Naive thymus-derived CD8-positive, alpha-beta T cell (primary cell): ENCODE measurements at regions not wholly inside any gene's neighbourhood (a gene's known extent, or its start where the extent isn't known, plus 50 kb on each side); places are given as distances from the start of the nearest gene placed in this dataset.
"Not testable (repeated sequence)": the region's sequence is repeated elsewhere in the genome, so short reads cannot be mapped to it uniquely, and the experiment has no call there.

ENCODE experiments used
- ATAC-seq, 2 donors: fragments of 150-1000 bp; cut with Tn5 transposase in 1 of 2; sonication (Bioruptor Pico), chemical (Tn5 transposase) in 1 of 2; 1 replicate in 1 of 2; 2 replicates in 1 of 2; pipeline ENCODE4 v1.10.0; 2021; ENCODE audit warnings: mild to moderate bottlenecking in 2 of 2, moderate library complexity in 2 of 2
- POLR2A ChIA-PET: fragments of 350-600 bp; sonication (Branson Sonifier 250); formaldehyde crosslinking; loops from one replicate; lab custom pipeline; 2021; ENCODE audit warnings: antibody characterized with exemption; lab: Charles Lee
- DNase-seq, 10 donors: peaks; one replicate each; pipeline versions ENCODE4 v3.0.0 to v3.0.0-alpha.2; 2020 to 2022
- H3K27ac Mint-ChIP-seq, 10 donors: one replicate each; pipeline ENCODE4 v1.8.0; 2020 to 2022; ENCODE audit warnings: mild to moderate bottlenecking in 10 of 10, mixed read lengths in 10 of 10, moderate library complexity in 4 of 10, inconsistent platforms in 1 of 10
- H3K27me3 Mint-ChIP-seq, 5 donors: one replicate each; pipeline ENCODE4 v1.8.0; 2021 to 2022; ENCODE audit warnings: mixed read lengths in 5 of 5
- H3K36me3 Mint-ChIP-seq, 3 donors: one replicate each; pipeline ENCODE4 v1.8.0; 2020 to 2022; ENCODE audit warnings: mixed read lengths in 3 of 3, mild to moderate bottlenecking in 2 of 3, inconsistent platforms in 1 of 3
- H3K4me1 Mint-ChIP-seq, 4 donors: one replicate each; pipeline ENCODE4 v1.8.0; 2021 to 2022; ENCODE audit warnings: mixed read lengths in 4 of 4
- H3K4me3 Mint-ChIP-seq, 10 donors: one replicate each; pipeline ENCODE4 v1.8.0; 2020 to 2022; ENCODE audit warnings: mild to moderate bottlenecking in 10 of 10, mixed read lengths in 10 of 10, moderate library complexity in 6 of 10, inconsistent platforms in 1 of 10
- H3K9me3 Mint-ChIP-seq, 9 donors: one replicate each; pipeline ENCODE4 v1.8.0; 2020 to 2022; ENCODE audit warnings: mixed read lengths in 9 of 9, mild to moderate bottlenecking in 3 of 9, inconsistent platforms in 1 of 9, moderate library complexity in 1 of 9

GRCh38 chrX:126641076-126641475 is 88.5 kb upstream of the DCAF12L1 start:
- H3K4me3 Mint-ChIP-seq, H3K27ac Mint-ChIP-seq, H3K27me3 Mint-ChIP-seq, POLR2A ChIA-PET, H3K4me1 Mint-ChIP-seq, DNase-seq, ATAC-seq, H3K36me3 Mint-ChIP-seq: not testable (repeated sequence)
- peaks cover 0 to 11% (median 0%) of the 10 kb centered on the region in 9 donors for H3K9me3 Mint-ChIP-seq

DNA sequence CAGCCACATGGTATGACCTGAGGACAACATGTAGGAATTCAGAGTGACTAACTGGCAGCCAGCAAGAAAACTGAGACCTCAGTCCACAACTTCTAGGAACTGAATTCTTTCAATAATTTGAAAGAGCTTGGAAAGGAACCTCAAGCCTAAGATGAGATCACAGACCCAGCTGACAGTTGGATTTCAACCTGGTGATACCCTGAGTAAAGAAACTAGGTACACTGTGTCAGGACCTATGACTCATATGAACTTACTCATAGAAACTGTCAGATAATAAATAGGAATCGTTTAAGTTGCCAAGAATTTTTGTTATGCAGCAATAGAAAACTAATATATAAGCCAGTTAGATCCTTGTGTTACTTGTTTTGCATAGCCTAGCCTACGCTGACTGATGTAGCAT is 102.4 kb upstream of the DCAF12L1 start:
- H3K27me3 Mint-ChIP-seq = no peaks in the 10 kb centered on the region
- no peaks in the 10 kb centered on the region for H3K4me1 Mint-ChIP-seq
- ATAC-seq (no peak), DNase-seq (no peak)
- no peak overlapping the region for H3K4me3 Mint-ChIP-seq
- no peaks in the 10 kb centered on the region for H3K36me3 Mint-ChIP-seq
- H3K9me3 Mint-ChIP-seq = peaks cover 0 to 3% (median 0%) of the 10 kb centered on the region in 9 donors
- POLR2A ChIA-PET = no interaction called here
- H3K27ac Mint-ChIP-seq = no peak overlapping the region

DNA sequence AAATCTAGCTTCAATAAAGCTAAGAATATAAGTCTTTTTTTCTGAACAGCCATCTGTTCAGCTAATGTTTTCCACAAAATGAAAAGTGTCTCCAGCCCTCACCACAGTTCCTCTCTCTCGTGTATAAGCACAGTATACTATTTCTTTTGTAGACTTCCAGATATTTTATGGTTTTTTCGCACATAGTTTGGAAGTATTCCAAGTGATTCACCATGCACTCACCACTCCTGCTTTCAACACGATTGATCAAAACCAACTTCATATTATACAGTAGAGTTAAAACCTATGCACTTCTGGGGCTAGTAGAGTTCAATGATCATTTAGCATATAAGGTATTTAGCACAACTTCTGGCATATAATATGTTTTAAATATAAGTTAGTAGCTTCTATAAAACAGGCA is 105.8 kb upstream of the DCAF12L1 start:
- Mint-ChIP-seq H3K27me3 (no peaks in the 10 kb centered on the region), H3K4me1 (no peaks in the 10 kb centered on the region), H3K4me3 (no peak overlapping the region), H3K36me3 (no peaks in the 10 kb centered on the region), H3K9me3 (peaks cover 0 to 3% (median 0%) of the 10 kb centered on the region in 9 donors), H3K27ac (no peak overlapping the region)
- POLR2A ChIA-PET = no interaction called here
- DNase-seq = no peak
- ATAC-seq = no peak

GRCh38 chrX:126670258-126670657 is 117.6 kb upstream of the DCAF12L1 start:
- H3K9me3 Mint-ChIP-seq = peaks cover 0 to 22% (median 7%) of the 10 kb centered on the region in 9 donors
- H3K36me3 Mint-ChIP-seq = no peaks in the 10 kb centered on the region
- no peak overlapping the region for H3K4me3 Mint-ChIP-seq
- ATAC-seq (no peak), DNase-seq (no peak)
- no peaks in the 10 kb centered on the region for H3K27me3 Mint-ChIP-seq
- POLR2A ChIA-PET = no interaction called here
- H3K27ac Mint-ChIP-seq = no peak overlapping the region
- no peaks in the 10 kb centered on the region for H3K4me1 Mint-ChIP-seq

GRCh38 chrX:126673366-126673765 is 120.8 kb upstream of the DCAF12L1 start:
- H3K27me3 Mint-ChIP-seq, POLR2A ChIA-PET, H3K27ac Mint-ChIP-seq, DNase-seq, H3K36me3 Mint-ChIP-seq, ATAC-seq, H3K4me3 Mint-ChIP-seq, H3K4me1 Mint-ChIP-seq: not testable (repeated sequence)
- H3K9me3 Mint-ChIP-seq = peaks cover 0 to 28% (median 13%) of the 10 kb centered on the region in 9 donors

- H3K27me3 Mint-ChIP-seq, H3K27ac Mint-ChIP-seq, H3K4me3 Mint-ChIP-seq, ATAC-seq, POLR2A ChIA-PET, H3K4me1 Mint-ChIP-seq, H3K36me3 Mint-ChIP-seq: not testable (repeated sequence)
- H3K9me3 Mint-ChIP-seq = peaks cover 0 to 28% (median 13%) of the 10 kb centered on the region in 9 donors
- DNase-seq = peak in 1 of 10 donors; percentile 24
Measured at GRCh38 chrX:126673816-126674491, 121.3 kb upstream of the DCAF12L1 start.

GRCh38 chrX:126695375-126695896 is 124.1 kb upstream of the PRR32 start:
- Mint-ChIP-seq H3K36me3 (no peaks in the 10 kb centered on the region), H3K27ac (no peak overlapping the region), H3K27me3 (no peaks in the 10 kb centered on the region), H3K4me1 (no peaks in the 10 kb centered on the region), H3K9me3 (peaks cover 0 to 7% (median 2%) of the 10 kb centered on the region in 9 donors), H3K4me3 (no peak overlapping the region)
- DNase-seq = no peak
- no peak for ATAC-seq
- POLR2A ChIA-PET = no interaction called here

DNA sequence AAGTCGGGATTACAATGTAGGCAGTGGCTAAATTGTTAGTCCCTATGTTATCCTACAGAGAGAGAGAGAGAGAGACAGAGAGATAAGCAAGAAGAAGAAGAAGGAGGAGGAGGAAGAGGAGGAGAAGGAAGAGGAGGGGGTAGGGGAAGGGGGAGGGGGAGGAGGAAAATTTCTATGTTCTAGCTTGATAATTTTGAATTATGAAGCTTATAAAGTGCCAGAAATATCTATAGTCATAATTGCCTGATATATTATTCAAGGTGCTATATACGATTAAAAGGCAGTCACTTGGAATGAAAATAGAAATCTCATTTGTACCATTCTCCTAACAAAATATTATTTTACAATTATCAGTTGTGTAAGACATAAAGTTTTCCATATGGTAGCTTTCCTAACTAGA is 122.4 kb upstream of the PRR32 start:
- Mint-ChIP-seq H3K9me3 (peaks cover 0 to 7% (median 0%) of the 10 kb centered on the region in 9 donors), H3K4me3 (no peak overlapping the region), H3K27me3 (no peaks in the 10 kb centered on the region), H3K27ac (no peak overlapping the region), H3K4me1 (no peaks in the 10 kb centered on the region), H3K36me3 (no peaks in the 10 kb centered on the region)
- no peak for DNase-seq
- no peak for ATAC-seq
- POLR2A ChIA-PET = no interaction called here

GRCh38 chrX:126701380-126701779 is 118.1 kb upstream of the PRR32 start:
- no peak overlapping the region for H3K4me3 Mint-ChIP-seq
- POLR2A ChIA-PET = no interaction called here
- H3K27ac Mint-ChIP-seq = no peak overlapping the region
- H3K36me3 Mint-ChIP-seq = no peaks in the 10 kb centered on the region
- no peak for DNase-seq
- ATAC-seq = no peak
- H3K4me1 Mint-ChIP-seq = no peaks in the 10 kb centered on the region
- no peaks in the 10 kb centered on the region for H3K27me3 Mint-ChIP-seq
- H3K9me3 Mint-ChIP-seq = peaks cover 0 to 7% (median 0%) of the 10 kb centered on the region in 9 donors

DNA sequence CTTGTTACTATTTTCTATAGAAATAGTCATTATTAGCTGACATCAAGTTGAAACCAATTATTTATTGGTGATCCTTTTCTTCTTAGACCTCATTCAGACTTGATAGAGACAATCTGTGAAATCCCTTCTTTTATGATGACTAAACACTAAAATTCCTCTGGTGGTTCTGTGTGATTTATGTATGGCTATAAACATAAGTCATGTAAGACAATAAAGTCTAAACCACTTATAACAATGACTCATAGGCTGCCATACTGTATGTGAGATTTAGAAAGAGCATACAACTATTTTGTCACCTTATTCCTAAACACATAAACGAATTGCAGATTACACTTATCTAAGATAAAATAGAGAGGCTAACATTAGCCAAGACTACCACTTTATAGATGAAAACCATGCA is 101.1 kb upstream of the PRR32 start:
- no peaks in the 10 kb centered on the region for H3K9me3 Mint-ChIP-seq
- no peaks in the 10 kb centered on the region for H3K27me3 Mint-ChIP-seq
- H3K27ac Mint-ChIP-seq = no peak overlapping the region
- no peak for DNase-seq
- ATAC-seq = no peak
- POLR2A ChIA-PET = no interaction called here
- no peaks in the 10 kb centered on the region for H3K4me1 Mint-ChIP-seq
- no peaks in the 10 kb centered on the region for H3K36me3 Mint-ChIP-seq
- no peak overlapping the region for H3K4me3 Mint-ChIP-seq

- no peaks in the 10 kb centered on the region for H3K9me3 Mint-ChIP-seq
- no peaks in the 10 kb centered on the region for H3K27me3 Mint-ChIP-seq
- H3K4me3 Mint-ChIP-seq = no peak overlapping the region
- no peaks in the 10 kb centered on the region for H3K4me1 Mint-ChIP-seq
- ATAC-seq = no peak
- no peak for DNase-seq
- H3K27ac Mint-ChIP-seq = no peak overlapping the region
- H3K36me3 Mint-ChIP-seq = no peaks in the 10 kb centered on the region
- POLR2A ChIA-PET = no interaction called here
Measured at GRCh38 chrX:126719208-126719607, 100.3 kb upstream of the PRR32 start.

- no peaks in the 10 kb centered on the region for H3K36me3 Mint-ChIP-seq
- POLR2A ChIA-PET = no interaction called here
- no peak for DNase-seq
- H3K27me3 Mint-ChIP-seq = no peaks in the 10 kb centered on the region
- H3K4me3 Mint-ChIP-seq = no peak overlapping the region
- H3K4me1 Mint-ChIP-seq = no peaks in the 10 kb centered on the region
- H3K27ac Mint-ChIP-seq = no peak overlapping the region
- ATAC-seq = no peak
- no peaks in the 10 kb centered on the region for H3K9me3 Mint-ChIP-seq
Measured at GRCh38 chrX:126723881-126724280, 95.6 kb upstream of the PRR32 start.

DNA sequence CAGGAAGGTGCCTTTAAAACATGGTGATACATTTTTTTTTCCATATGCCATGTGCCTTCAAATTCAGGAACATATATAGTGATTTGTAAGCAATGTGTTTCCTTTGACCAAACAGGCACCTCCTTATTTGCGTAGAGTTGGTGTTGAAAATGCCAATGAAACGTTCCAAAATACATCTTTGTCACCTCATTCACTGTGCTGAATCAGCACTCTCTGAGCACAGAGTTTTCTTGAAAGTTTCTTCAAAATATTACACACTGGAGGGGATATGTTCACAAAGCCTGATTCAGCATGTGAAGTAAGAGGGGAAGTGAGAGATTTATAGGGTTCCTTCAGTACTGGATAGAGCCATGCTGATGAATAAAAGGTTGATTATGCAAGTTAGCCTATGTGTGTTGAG is 85.7 kb upstream of the PRR32 start:
- Mint-ChIP-seq H3K4me3 (no peak overlapping the region), H3K4me1 (no peaks in the 10 kb centered on the region), H3K9me3 (peaks cover 0 to 2% (median 0%) of the 10 kb centered on the region in 9 donors), H3K36me3 (no peaks in the 10 kb centered on the region), H3K27ac (no peak overlapping the region), H3K27me3 (no peaks in the 10 kb centered on the region)
- ATAC-seq = no peak
- no peak for DNase-seq
- POLR2A ChIA-PET = no interaction called here
